ENCODE measurements at regions not wholly inside any gene's neighbourhood (a gene's known extent, or its start where the extent isn't known, plus 50 kb on each side); places are given as distances from the start of the nearest gene placed in this dataset.

DNA sequence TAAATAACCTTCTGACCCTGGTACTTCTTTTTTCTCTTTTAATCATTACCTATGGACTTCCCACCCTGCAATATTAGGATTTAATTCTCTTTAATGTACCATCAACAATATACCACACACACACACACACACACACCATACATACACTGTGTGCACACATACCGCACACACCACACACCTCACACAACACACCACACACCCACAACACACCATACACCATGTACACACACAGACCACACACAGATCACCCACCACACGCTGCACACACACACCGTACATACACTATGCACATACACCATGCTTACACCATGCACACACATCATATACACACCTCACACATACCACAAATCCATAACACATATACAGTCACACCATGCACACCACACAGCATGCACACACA, 57.4 kb upstream of the MAP3K4 start:
- POLR2A ChIA-PET = no interaction called here
- Histone ChIP-seq H3K4me1 (ENCODE audit: control insufficient read depth, extremely low read depth, insufficient read depth, low read length) (peaks cover 2% of the 10 kb centered on the region), H3K9me3 (replicated peaks; ENCODE audit: control insufficient read depth, insufficient read depth, low read length) (no peaks in the 10 kb centered on the region), H2AFZ (ENCODE audit: low read depth, low read length) (no peak overlapping the region), H3K9me1 (replicated peaks; ENCODE audit: control insufficient read depth, extremely low read depth, insufficient read depth, low read length) (no peaks in the 10 kb centered on the region), H3K79me2 (ENCODE audit: control insufficient read depth, insufficient read depth, low read length) (no peaks in the 10 kb centered on the region), H3K4me3 (replicated peaks in 1 of 3; ENCODE audit: insufficient read depth in 1 of 3, low read depth in 1 of 3, low read length in 3 of 3) (no peak overlapping the region), H3K36me3 (ENCODE audit: control insufficient read depth in 2 of 2, extremely low read depth in 1 of 2, insufficient read depth in 2 of 2, low read length in 2 of 2) (no peaks in the 10 kb centered on the region), H3K9ac (replicated peaks; ENCODE audit: extremely low read depth, insufficient read depth, low read length) (no peak overlapping the region), H3K27me3 (ENCODE audit: control insufficient read depth in 2 of 2, insufficient read depth in 2 of 2, low read length in 2 of 2) (peaks cover 0 to 3% of the 10 kb centered on the region in 2 experiments), H4K20me1 (replicated peaks; ENCODE audit: control insufficient read depth, extremely low read depth, insufficient read depth, low read length) (no peaks in the 10 kb centered on the region), H3K27ac (ENCODE audit: insufficient read depth, low read depth, low read length) (no peak overlapping the region), H3K4me2 (ENCODE audit: insufficient read depth, low read length) (no peak overlapping the region)
- CTCF ChIA-PET = interaction anchor here (0.7 to 12.8 kb wide), 3 partner anchors 433 to 441 kb away, joined by 3 to 671 read pairs (median 4); no protein-coding TSS in a partner anchor
- DNase-seq (ENCODE audit: low read depth, low spot score) = no peak
- no peak for FAIRE-seq
- no TSS peak for BruUV-seq (replicated peaks)
- TF ChIP-seq POLR2AphosphoS5 (IDR thresholded peaks at IDR 0.05; ENCODE audit: insufficient read depth, low read depth, low read length) (no peak), MYC (IDR thresholded peaks at IDR 0.05; ENCODE audit: low read depth, low read length) (no peak), JUN (IDR thresholded peaks at IDR 0.05; ENCODE audit: borderline replicate concordance, insufficient read depth, insufficient read length, low read depth) (no peak), GATA2 (IDR thresholded peaks at IDR 0.05; ENCODE audit: insufficient read depth, insufficient read length, low read depth, low read length) (no peak)
- TF ChIP-seq, protein P1, sequence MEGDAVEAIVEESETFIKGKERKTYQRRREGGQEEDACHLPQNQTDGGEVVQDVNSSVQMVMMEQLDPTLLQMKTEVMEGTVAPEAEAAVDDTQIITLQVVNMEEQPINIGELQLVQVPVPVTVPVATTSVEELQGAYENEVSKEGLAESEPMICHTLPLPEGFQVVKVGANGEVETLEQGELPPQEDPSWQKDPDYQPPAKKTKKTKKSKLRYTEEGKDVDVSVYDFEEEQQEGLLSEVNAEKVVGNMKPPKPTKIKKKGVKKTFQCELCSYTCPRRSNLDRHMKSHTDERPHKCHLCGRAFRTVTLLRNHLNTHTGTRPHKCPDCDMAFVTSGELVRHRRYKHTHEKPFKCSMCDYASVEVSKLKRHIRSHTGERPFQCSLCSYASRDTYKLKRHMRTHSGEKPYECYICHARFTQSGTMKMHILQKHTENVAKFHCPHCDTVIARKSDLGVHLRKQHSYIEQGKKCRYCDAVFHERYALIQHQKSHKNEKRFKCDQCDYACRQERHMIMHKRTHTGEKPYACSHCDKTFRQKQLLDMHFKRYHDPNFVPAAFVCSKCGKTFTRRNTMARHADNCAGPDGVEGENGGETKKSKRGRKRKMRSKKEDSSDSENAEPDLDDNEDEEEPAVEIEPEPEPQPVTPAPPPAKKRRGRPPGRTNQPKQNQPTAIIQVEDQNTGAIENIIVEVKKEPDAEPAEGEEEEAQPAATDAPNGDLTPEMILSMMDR (IDR thresholded peaks at IDR 0.05; ENCODE audit: extremely low read depth in 1 of 2, insufficient read depth in 1 of 2, low read depth in 1 of 2, low read length in 2 of 2) = no peak
- TF ChIP-seq, protein P2, sequence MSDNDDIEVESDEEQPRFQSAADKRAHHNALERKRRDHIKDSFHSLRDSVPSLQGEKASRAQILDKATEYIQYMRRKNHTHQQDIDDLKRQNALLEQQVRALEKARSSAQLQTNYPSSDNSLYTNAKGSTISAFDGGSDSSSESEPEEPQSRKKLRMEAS (IDR thresholded peaks at IDR 0.05; ENCODE audit: insufficient read depth, insufficient read length) = no peak
- dilution Hi-C loops (cut with MboI; ENCODE audit: extremely low pct_ligation_motif_present, low sequenced_read_pairs) = no loop called here
- intact Hi-C loops (cut with micrococcal nuclease) = loop anchor here (5.0 to 10.0 kb wide), 3 partner anchors 208 to 409 kb away; partner anchors contain the start of gene AGPAT4

Measured in endothelial cell of umbilical vein (primary cell).